CD4-positive, alpha-beta T cell treated with Interleukin-21 for 1 hour (primary cell): ENCODE measurements at regions not wholly inside any gene's neighbourhood (a gene's known extent, or its start where the extent isn't known, plus 50 kb on each side); places are given as distances from the start of the nearest gene placed in this dataset.

ENCODE experiments used
- DNase-seq: peaks from one replicate; pipeline ENCODE4 v3.0.0-alpha.2; 2020

GRCh38 chr2:176388861-176389260 is 119.6 kb downstream of the MTX2 start:
- DNase-seq = no peak

DNA sequence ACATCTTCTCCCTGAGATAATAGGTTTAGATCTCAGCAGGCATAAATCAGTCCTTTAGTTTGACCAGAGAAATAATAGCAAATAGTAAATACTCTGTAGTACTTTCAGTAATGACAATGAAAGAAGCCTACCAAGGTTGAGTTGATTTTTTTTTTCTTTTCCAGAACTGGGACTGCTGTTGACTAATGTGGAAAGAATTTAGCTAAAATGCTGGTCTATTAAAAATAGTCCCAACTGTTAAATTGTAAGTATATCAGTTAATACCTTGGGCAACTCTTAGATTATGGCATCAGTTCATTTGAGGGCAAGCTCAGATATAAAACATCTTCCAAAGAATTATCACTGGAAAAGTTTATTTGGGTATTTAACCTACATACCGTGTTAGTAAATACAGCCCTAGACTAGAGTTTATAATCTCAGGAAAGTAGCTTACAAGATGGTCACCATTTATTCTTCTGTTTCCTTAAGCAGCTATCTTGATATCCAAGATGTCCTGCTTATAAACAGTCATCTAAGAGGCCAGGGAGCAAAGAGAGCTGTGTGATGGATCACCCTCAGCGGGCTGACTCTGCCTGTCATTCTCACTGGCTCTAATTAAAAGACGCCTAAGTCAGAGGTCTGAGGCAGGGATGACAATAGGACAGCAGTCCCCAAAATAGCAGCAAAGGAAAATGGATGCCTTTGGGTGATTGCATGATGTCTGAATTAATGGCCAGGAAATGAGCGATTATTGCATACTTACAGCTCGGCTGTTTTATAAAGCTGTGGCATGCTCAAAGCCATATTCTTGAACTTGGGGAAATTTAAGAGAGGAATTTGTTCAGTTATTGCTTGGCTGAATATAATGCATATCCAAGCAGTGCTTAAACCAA is 121.3 kb downstream of the MTX2 start:
- no peak for DNase-seq

- no peak for DNase-seq
Observed at GRCh38 chr2:176391148-176391419, 121.8 kb downstream of the MTX2 start.

DNA sequence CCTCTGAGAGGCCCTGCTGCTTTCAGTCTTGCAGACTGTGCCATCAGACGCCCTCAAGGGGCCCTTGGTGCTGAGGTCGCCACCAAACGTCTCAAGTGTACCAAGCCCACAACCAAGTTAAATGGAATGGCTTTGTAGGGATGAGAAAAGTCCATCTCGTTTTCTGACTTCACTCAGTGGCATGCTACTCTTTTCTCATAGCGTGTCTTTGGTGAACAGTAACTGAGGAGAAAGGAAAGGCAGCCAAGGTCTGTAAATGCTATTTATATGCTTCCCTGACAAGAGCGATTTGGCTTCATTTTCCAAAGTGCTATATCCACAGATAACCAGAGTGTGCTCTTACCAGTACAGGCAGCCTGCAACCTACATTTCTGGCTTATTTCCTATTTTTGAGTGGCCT is 123.0 kb downstream of the MTX2 start:
- no peak for DNase-seq

DNA sequence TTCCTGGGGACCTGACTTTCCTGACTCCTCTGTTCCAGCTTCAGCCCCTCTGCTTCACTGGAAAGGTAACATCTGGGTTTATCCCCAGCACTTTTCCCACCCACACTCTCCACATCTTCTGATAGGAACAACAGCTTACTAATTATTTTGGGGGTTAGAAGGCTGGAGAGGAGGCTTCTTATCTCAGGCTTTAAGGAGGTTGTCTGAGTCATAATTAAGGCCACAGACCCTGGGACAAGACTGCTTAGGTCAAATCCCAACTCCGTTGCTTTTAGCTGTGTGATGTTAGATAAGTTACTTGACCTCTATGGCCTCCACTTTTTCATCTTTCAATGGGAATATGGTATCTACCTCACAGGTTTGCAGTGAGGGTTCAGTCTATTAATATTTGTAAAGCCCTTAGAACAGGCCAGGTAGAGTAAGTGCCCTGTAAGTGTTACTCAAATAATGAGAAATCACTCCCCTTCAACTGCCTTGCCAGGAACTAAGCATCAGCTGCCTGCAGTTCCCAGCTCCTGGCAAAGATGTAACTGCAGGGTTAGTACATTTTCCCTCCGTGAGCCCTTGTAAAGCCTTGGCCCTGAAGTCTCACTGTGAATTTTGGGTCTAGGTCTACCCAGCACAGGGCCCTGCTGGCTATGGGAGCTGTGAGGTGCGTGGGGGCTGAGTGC is 123.6 kb downstream of the MTX2 start:
- DNase-seq = no peak

- DNase-seq = no peak
Observed at GRCh38 chr2:176395273-176395854, 126.1 kb downstream of the MTX2 start.

GRCh38 chr2:176398243-176399073 is 129.2 kb downstream of the MTX2 start:
- no peak for DNase-seq

DNA sequence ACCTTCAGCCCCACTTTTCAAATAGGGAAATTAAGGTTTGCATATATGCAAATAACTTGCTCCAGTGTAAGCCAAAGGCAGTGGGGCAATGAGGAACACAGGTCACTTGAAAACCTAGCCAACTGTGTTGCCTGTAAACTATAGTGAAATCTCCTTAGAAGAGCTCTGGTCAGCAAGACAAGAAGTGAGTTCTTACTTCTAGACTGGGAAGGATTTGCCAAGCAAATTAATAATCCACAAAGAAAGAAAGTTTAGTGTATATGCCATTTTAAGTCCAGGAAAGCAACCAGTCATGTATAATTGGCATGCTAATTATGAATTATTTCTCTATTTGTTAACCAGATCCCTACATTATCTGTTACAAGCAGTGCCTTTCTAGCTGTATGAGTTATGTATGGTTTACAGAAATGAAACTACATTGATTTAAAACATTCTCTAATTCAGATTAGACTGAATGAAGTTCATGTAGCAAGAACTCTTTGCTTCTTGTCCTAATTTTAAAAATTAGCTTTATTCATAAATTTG is 129.9 kb downstream of the MTX2 start:
- DNase-seq = no peak

GRCh38 chr2:176405477-176405876 is 136.2 kb downstream of the MTX2 start:
- DNase-seq = no peak

DNA sequence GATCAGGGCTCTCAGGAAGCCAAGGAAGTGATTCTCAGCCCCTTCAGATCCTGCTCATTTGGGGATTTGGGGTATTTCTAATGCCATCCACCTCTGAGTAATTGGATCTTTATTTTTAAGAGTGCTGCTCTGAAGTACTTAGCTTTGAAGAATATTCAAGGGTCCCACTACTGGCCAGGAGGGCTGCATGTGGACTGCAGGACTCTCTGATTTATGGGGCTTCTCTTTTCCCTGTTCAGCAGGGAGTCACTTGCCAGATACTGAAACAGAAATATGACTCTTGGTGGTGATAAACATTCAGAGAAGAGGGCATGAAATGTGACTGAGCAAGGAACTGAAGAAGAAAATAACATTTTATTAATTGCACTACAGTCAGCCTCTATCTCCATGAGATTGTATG is 138.5 kb downstream of the MTX2 start:
- no peak for DNase-seq

GRCh38 chr2:176409671-176410070 is 140.4 kb downstream of the MTX2 start:
- no peak for DNase-seq

DNA sequence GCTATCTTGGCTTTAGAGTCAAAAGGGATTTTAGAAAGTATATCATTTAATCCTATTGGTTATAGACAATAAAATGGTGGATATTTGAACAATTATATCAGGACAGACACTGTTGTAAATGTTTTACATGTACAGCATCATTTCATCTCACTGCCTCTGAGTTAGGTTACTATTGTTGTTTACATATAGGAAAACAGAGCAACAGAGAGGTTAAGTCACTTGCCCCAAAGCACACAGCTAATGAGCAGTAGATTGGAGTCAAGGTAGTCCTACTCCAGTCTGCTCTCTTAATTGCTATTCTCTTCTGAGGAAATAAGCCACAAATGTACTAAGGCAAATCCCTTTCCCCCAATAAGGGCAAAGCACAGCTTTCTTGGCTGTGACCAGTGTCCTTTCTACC is 142.9 kb downstream of the MTX2 start:
- DNase-seq = no peak

GRCh38 chr2:176413786-176414185 is 144.5 kb downstream of the MTX2 start:
- no peak for DNase-seq

GRCh38 chr2:176414641-176415040 is 145.4 kb downstream of the MTX2 start:
- no peak for DNase-seq

DNA sequence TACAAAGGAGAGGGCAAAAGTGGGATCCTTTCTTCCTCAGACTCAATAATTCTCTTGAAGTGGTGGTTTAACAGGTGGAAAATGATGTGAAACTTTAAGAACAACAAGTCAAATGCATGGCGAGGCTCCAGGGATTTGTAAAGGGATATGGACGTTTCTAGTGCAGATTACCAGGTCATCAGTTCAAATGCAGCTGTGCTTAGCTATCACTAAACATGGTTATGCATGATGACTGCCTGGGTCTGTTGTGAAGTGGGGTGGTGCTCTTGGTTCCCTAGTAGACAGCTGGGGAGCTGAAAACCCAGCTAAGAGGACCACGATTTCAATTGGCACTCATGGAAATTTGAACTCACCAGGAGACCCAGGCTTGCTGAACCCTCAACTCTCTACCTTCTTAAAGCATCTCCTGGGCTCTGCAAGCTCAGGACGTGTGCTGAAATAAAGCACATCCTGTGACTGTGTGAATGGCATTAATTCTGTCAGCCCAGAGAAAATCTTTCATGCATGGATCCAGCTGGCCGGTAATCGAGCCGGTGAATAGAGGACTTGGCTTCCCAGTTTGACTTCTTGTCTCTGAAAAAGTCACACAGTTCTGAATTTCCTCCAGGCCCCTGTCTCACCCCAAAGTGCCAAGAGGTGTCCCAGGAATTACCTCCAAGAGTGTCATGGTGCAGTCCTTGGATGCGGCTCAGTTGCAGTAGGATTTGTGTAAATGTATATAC is 146.1 kb downstream of the MTX2 start:
- DNase-seq = no peak

GRCh38 chr2:176415937-176416499 is 146.8 kb downstream of the MTX2 start:
- DNase-seq = no peak

DNA sequence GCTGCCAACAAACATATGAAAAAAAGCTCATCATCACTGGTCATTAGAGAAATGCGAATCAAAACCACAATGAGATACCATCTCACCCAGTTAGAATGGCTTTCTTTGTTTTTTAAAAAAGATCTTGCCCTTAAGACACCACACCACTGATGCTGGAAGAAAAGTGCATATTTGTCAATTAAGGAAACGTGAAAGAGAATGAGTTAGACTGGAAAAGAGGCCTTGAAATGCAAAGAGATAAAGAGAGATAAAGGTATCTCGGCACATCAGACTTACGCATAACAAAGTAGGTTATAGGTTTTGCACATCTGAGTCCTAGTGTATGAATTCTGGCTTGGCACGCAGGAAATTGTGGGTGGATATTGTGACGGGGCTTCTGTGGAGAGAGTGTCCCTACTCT is 149.5 kb downstream of the MTX2 start:
- no peak for DNase-seq

DNA sequence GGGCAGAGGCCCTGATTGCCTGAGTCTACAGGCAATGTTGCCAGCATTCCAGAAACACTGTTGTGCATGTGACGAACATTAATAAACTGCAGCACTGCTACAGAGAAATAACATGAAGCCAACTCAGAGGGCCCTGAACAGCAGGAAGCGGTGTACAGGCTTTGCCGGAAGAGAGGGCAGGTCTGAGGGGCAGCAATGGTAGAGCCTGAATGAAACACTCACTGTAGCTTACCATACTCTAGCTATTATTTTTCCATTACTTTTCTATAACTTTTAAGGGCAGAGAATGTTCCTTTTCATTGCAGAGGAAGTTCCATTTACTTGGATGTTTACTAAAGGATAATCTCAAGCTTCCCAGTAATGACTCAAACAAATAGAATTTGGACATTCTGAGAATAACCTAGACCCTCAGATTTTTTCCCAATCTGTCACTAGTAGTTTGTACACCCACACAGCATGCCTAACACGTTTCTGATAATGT is 150.4 kb downstream of the MTX2 start:
- no peak for DNase-seq

- no peak for DNase-seq
Observed at GRCh38 chr2:176421297-176422050, 152.2 kb downstream of the MTX2 start.

GRCh38 chr2:176423819-176424218 is 154.6 kb downstream of the MTX2 start:
- no peak for DNase-seq

DNA sequence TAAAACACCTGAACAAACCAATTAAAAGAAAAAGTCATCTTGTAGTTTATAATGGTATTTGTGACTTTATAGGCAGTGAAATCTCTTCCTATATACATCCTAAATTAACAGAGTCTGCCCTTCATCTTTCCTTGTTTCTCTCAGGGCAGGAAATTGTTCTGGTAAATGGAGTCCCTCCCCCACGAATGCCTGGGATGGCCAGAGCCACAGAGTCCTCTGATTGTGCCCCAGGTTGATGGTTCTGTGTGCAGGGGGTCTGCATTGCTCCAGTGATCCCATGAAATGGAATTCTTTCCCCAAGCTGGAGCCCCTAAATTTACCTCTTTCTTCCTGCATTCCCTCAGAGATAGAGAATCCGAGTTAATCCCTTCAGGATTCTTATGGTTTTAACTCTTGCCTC is 155.5 kb downstream of the MTX2 start:
- DNase-seq = no peak
